Effector memory CD8-positive, alpha-beta T cell (primary cell): ENCODE measurements at regions not wholly inside any gene's neighbourhood (a gene's known extent, or its start where the extent isn't known, plus 50 kb on each side); places are given as distances from the start of the nearest gene placed in this dataset.

Source experiments
- ATAC-seq: fragments of 150-1000 bp; cut with Tn5 transposase; replicated peaks from 2 replicates; pipeline ENCODE4 v1.10.0; 2021; ENCODE audit warnings: mild to moderate bottlenecking, moderate library complexity
- DNase-seq, 3 experiments: peaks; one replicate each; pipeline ENCODE4 v3.0.0; 2021
- H3K27ac Mint-ChIP-seq, 2 donors: one replicate each; pipeline ENCODE4 v1.8.0; 2022; ENCODE audit warnings: mild to moderate bottlenecking in 2 of 2, mixed read lengths in 2 of 2, moderate library complexity in 2 of 2
- H3K27me3 Mint-ChIP-seq, 2 donors: one replicate each; pipeline ENCODE4 v1.8.0; 2022; ENCODE audit warnings: mixed read lengths in 2 of 2
- H3K36me3 Mint-ChIP-seq: one replicate; pipeline ENCODE4 v1.8.0; 2022; ENCODE audit warnings: mild to moderate bottlenecking, moderate library complexity, mixed read lengths; ENCODE audit not compliant: insufficient read depth
- H3K4me1 Mint-ChIP-seq, 2 donors: one replicate each; pipeline ENCODE4 v1.8.0; 2022; ENCODE audit warnings: low read depth in 2 of 2, mixed read lengths in 2 of 2
- H3K4me3 Mint-ChIP-seq, 2 donors: one replicate each; pipeline ENCODE4 v1.8.0; 2022; ENCODE audit warnings: mild to moderate bottlenecking in 2 of 2, mixed read lengths in 2 of 2, moderate library complexity in 2 of 2
- H3K9me3 Mint-ChIP-seq, 2 donors: one replicate each; pipeline ENCODE4 v1.8.0; 2022; ENCODE audit warnings: mixed read lengths in 2 of 2

DNA sequence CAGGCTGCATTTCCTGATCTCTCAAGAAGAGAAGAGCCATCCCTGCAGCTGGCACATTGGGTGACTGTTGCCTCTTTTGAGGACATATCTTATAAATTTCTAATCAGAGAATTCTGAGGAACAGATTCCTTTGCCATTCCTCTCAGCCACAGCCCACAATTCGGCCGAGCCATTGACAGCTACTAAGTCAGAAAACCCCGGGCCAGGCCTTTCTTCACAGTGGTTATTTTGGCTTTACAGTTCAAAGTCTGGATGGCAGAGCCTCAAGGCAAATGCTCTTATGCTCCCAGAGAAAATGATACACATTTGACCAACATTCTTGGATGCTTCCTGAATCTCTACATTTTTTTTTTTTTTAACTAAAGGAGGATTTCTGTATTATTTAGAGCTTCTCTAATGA lies 138.4 kb upstream of the FRMD6 start:
- Mint-ChIP-seq H3K36me3 (no peaks in the 10 kb centered on the region), H3K4me3 (no peak overlapping the region), H3K27me3 (peaks cover 45 to 59% of the 10 kb centered on the region in 2 donors), H3K9me3 (no peaks in the 10 kb centered on the region), H3K4me1 (no peaks in the 10 kb centered on the region), H3K27ac (no peak overlapping the region)
- DNase-seq: no peak
- ATAC-seq: no peak

DNA sequence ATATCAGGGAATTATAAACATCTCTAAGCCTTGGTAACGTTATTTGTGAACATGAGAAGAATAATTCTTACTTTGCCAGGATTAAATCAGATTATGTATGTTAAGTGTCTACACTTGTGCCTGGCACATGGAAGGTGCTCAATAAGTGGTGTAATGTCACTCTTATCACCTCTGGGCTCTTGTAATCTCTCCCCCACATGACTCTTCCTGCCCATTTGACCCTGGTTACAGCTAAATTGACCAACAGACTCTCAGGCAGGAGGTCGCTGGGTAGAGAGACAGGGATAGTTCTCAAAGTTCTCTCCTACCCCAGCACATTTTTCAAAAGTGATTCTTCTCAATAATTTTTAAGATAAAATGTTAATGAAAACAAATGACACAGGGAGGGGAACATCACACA lies 137.8 kb upstream of the FRMD6 start:
- H3K36me3 Mint-ChIP-seq: no peaks in the 10 kb centered on the region
- ATAC-seq (no peak), DNase-seq (no peak)
- no peak overlapping the region for H3K27ac Mint-ChIP-seq
- H3K27me3 Mint-ChIP-seq: peaks cover 41 to 54% of the 10 kb centered on the region in 2 donors
- no peak overlapping the region for H3K4me3 Mint-ChIP-seq
- H3K9me3 Mint-ChIP-seq: no peaks in the 10 kb centered on the region
- H3K4me1 Mint-ChIP-seq: no peaks in the 10 kb centered on the region

DNA sequence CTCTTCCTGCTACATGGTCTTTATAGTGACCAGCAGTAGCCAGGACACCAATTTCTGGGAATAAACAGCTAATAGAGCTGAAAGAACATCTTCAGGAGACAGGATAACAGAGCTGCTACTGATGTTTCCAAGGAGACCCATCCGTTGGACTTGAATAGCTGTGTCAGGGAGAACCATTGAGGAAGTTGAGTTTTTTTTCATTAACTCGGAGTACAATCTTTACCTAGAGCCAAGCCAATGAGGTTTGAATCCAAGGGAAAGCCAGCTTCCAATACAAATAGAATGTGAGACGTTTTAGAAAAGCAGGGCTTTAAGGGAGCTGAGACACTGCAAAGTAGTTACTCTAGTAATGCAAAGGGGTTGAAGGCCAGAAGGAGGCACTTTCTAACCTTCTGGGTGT lies 136.1 kb upstream of the FRMD6 start:
- DNase-seq: no peak
- no peaks in the 10 kb centered on the region for H3K36me3 Mint-ChIP-seq
- H3K9me3 Mint-ChIP-seq: no peaks in the 10 kb centered on the region
- H3K4me3 Mint-ChIP-seq: no peak overlapping the region
- H3K27ac Mint-ChIP-seq: no peak overlapping the region
- ATAC-seq: no peak
- H3K27me3 Mint-ChIP-seq: peaks cover 41 to 54% of the 10 kb centered on the region in 2 donors
- H3K4me1 Mint-ChIP-seq: no peaks in the 10 kb centered on the region

DNA sequence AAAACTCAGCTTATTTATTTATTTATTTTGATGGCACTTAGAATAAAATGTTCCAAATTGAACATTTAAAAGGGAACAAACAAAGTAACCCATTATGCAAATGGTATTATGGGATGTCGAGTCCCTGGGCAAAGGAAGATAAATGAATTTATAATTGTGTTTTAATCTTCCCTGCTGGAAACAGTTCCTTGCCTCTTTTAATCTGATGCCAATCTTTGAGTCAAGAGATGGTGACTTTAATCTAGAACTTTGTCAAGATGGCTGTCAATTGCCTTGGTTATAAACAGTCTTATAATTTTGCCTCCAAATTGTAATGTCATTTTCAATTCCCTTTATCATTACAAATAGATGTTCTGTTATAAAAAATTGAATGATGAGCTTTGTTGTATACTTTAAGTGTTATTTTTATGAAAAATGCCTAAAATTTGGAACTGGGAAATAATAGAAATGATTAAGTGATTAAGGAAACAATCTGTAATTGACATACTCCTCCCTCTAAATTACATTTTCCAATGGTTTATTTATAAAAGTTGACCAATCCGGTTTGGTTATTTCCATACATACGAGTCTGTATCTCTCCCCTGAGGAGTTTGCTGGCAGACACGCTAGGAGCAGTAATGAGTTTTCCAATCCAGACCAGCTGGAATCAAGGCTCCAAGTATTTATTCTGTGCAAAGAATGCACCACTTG lies 134.9 kb upstream of the FRMD6 start:
- H3K4me3 Mint-ChIP-seq: no peak overlapping the region
- no peaks in the 10 kb centered on the region for H3K36me3 Mint-ChIP-seq
- H3K27me3 Mint-ChIP-seq: peaks cover 43 to 49% of the 10 kb centered on the region in 2 donors
- no peaks in the 10 kb centered on the region for H3K4me1 Mint-ChIP-seq
- DNase-seq: no peak
- no peak overlapping the region for H3K27ac Mint-ChIP-seq
- H3K9me3 Mint-ChIP-seq: no peaks in the 10 kb centered on the region
- ATAC-seq: no peak

DNA sequence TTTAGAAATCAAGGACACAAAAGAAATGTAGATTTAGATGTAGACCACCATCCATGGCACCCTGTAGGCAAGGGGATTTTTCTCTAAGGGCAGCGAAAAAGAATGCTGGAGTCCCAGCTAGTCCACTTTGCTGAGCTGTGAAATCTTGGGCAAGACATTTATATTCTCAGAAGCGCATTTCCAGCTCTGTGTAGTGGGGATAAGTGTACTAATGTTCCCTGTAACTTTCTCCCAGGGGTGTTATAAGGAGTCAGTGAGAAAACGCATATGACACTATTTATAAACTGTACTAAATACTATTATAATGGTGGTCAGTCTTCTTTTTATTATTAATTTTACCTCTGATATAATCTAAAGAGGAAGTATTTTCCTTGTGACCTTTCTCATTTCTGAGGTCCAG lies 133.4 kb upstream of the FRMD6 start:
- Mint-ChIP-seq H3K9me3 (no peaks in the 10 kb centered on the region), H3K4me1 (no peaks in the 10 kb centered on the region), H3K4me3 (no peak overlapping the region), H3K36me3 (no peaks in the 10 kb centered on the region), H3K27me3 (peaks cover 37 to 38% of the 10 kb centered on the region in 2 donors), H3K27ac (no peak overlapping the region)
- ATAC-seq (no peak), DNase-seq (no peak)

DNA sequence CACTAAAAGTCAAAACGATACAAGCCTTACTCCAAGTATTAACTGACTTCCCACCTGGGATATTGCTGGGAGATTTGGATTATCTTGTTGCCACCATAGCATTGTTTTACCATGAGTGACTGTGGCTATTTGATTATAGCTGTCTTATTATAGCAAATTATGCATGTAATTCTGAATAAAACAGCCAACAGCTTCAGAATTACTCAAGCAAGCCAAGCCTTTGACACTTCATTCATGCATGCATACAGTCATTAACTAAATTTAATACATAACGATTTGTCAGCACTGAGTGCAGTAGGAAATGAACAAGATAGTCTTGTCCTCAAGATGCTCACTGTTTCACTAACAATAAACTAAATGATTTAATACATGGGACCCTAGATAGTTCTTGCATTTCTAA lies 133.0 kb upstream of the FRMD6 start:
- H3K4me3 Mint-ChIP-seq: no peak overlapping the region
- no peaks in the 10 kb centered on the region for H3K9me3 Mint-ChIP-seq
- ATAC-seq (no peak), DNase-seq (no peak)
- H3K4me1 Mint-ChIP-seq: no peaks in the 10 kb centered on the region
- no peak overlapping the region for H3K27ac Mint-ChIP-seq
- no peaks in the 10 kb centered on the region for H3K36me3 Mint-ChIP-seq
- peaks cover 33 to 34% of the 10 kb centered on the region in 2 donors for H3K27me3 Mint-ChIP-seq

DNA sequence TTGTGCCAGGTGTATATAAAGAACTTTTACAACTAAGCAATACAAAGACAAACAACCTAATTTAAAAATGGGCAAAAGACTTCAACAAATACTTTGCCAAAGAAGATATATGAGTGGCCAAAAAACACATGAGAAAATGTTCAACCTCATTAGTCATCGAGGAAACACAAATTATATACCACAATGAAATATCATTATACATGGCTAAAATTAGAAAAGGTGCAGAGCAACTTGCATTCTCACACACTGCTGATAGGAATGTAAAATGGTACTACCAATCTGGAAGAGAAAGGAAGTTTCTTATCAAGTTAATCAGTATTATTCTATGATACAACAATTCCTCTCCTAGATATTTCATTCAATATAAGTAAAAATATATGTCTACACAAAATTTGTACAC lies 131.6 kb upstream of the FRMD6 start:
- DNase-seq (no peak), ATAC-seq (no peak)
- Mint-ChIP-seq H3K9me3 (no peaks in the 10 kb centered on the region), H3K27ac (no peak overlapping the region), H3K4me1 (no peaks in the 10 kb centered on the region), H3K27me3 (peaks cover 25 to 35% of the 10 kb centered on the region in 2 donors), H3K36me3 (no peaks in the 10 kb centered on the region), H3K4me3 (no peak overlapping the region)

DNA sequence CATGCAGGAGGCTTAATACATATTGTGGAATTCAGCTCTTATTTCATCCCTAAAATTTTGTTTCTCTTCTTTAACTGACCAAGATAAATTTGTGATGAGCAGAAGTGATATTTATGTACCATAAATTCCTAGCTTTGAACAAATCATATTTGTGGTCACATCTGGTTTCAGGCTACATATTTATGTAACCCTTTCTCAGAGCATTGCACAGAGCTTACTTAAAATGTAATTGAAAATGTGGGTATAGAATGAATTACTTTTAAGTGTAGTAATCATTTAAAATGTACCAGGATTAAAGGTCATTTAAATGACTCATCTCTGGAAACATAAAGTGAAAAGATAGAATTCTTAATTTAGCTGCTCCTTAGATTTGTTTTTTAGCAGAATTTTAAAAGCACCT lies 129.9 kb upstream of the FRMD6 start:
- DNase-seq (no peak), ATAC-seq (no peak)
- Mint-ChIP-seq H3K4me1 (no peaks in the 10 kb centered on the region), H3K27ac (no peak overlapping the region), H3K9me3 (no peaks in the 10 kb centered on the region), H3K36me3 (no peaks in the 10 kb centered on the region), H3K27me3 (peaks cover 24 to 29% of the 10 kb centered on the region in 2 donors), H3K4me3 (no peak overlapping the region)

DNA sequence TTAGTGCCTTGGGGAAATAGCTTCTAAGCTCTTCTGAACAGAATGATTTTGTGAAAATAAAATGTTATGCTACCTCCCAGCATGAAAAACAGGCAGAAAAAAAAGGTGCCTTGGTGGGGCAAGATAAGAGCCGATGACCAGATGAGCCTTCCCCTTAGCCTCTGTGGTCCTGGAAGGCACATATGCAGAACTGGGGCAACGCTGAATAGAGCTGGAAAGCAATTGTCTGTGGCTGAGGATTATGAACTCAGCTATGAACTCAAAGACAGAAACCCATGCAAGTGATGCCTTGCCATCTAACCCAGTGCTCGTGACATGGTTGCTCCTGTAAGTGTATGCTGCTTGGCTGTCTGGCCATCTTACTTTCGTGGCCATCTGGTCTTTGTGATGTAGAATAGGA lies 128.5 kb upstream of the FRMD6 start:
- no peak for DNase-seq

DNA sequence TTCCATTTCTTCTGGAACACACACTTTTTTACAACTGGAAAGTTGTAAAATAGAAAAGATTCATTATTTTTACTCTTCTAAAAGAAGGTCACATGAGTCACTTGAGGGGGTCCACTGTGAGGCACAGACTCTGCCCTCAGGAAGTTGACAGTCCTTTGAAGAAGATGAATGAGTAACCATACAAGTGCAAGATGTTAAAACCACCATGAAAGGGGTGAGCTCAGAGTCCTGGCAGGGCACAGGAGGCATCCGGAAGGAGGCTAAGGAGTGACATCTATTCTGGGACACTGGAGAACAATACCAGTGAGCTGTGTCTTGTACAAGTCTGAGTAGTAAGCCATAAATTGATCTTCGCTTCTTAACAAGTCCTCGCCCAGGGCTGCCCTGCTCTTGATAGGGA lies 126.0 kb upstream of the FRMD6 start:
- H3K27me3 Mint-ChIP-seq: peaks cover 38 to 45% of the 10 kb centered on the region in 2 donors
- no peaks in the 10 kb centered on the region for H3K36me3 Mint-ChIP-seq
- DNase-seq (no peak), ATAC-seq (no peak)
- no peaks in the 10 kb centered on the region for H3K9me3 Mint-ChIP-seq
- H3K4me3 Mint-ChIP-seq: no peak overlapping the region
- no peaks in the 10 kb centered on the region for H3K4me1 Mint-ChIP-seq
- no peak overlapping the region for H3K27ac Mint-ChIP-seq

More for the DNA sequence above, 128.5 kb upstream of the FRMD6 start:
- H3K27ac Mint-ChIP-seq: no peak overlapping the region
- peaks cover 27 to 35% of the 10 kb centered on the region in 2 donors for H3K27me3 Mint-ChIP-seq
- H3K4me3 Mint-ChIP-seq: no peak overlapping the region
- ATAC-seq: no peak
- no peaks in the 10 kb centered on the region for H3K4me1 Mint-ChIP-seq
- no peaks in the 10 kb centered on the region for H3K9me3 Mint-ChIP-seq
- H3K36me3 Mint-ChIP-seq: no peaks in the 10 kb centered on the region

DNA sequence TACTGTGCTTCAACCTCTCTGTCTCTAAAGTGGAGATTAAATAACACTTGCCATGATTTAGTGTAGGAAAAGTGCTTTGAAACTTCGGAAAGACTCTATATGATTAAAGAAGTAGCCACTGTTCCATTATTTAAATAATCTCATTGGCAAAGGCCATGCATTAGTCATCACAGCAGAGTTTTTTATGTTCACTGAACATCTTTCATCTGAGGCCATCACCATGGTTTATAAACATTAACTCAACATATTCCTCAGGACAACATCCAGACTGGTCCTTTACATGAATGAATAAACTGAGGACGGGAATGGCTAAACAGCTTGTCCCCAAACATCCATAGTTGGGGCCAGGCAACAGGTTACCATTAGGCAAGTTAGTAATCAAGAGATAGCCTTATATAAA lies 124.6 kb upstream of the FRMD6 start:
- H3K27me3 Mint-ChIP-seq: peaks cover 37 to 38% of the 10 kb centered on the region in 2 donors
- H3K36me3 Mint-ChIP-seq: no peaks in the 10 kb centered on the region
- no peaks in the 10 kb centered on the region for H3K9me3 Mint-ChIP-seq
- H3K27ac Mint-ChIP-seq: no peak overlapping the region
- H3K4me3 Mint-ChIP-seq: no peak overlapping the region
- no peaks in the 10 kb centered on the region for H3K4me1 Mint-ChIP-seq
- ATAC-seq (no peak), DNase-seq (no peak)

DNA sequence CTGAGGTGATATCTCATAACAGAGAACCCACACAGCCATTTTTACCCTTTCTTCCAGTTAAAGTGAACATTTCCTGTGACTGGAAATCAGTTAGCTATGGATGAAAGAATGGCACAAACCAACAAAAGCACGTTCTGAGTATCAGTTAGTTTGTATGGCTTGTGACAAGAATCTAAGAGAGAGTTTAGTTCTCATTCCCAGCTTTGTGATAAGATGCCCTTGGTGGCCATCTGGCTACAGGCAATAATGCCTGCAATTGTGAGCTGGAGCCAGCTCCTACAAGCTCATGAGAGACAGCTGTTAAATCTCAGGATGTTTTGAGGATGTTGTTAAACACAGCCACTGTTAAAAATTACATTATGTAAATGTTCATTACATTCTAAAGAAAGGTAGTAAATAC lies 122.0 kb upstream of the FRMD6 start:
- H3K9me3 Mint-ChIP-seq: no peaks in the 10 kb centered on the region
- DNase-seq (no peak), ATAC-seq (no peak)
- peaks cover 31 to 38% of the 10 kb centered on the region in 2 donors for H3K27me3 Mint-ChIP-seq
- no peaks in the 10 kb centered on the region for H3K36me3 Mint-ChIP-seq
- no peak overlapping the region for H3K4me3 Mint-ChIP-seq
- peaks cover 0 to 2% of the 10 kb centered on the region in 2 donors for H3K4me1 Mint-ChIP-seq
- no peak overlapping the region for H3K27ac Mint-ChIP-seq

DNA sequence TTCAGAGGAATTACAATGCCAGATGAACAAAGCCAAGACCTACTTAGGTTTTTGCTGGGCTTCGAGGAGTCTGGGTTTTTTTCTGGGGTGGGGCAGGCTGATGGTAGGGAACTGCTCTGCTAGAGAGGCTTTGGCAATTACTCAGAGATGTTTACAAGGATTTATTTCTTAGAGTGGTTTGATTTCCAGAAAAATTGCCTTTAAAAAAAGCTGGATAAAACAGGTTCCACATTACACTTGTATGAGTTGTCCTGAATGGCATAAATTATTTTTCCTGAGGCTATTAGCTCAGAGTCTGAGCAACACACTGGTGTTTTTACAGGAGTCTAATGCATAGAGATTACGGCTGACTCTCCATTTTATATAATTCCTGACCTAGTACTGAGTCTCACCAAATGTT lies 118.5 kb upstream of the FRMD6 start:
- ATAC-seq (no peak), DNase-seq (no peak)
- H3K27me3 Mint-ChIP-seq: peaks cover 12% of the 10 kb centered on the region in 2 donors
- H3K9me3 Mint-ChIP-seq: no peaks in the 10 kb centered on the region
- H3K36me3 Mint-ChIP-seq: no peaks in the 10 kb centered on the region
- peaks cover 0 to 2% of the 10 kb centered on the region in 2 donors for H3K4me1 Mint-ChIP-seq
- H3K4me3 Mint-ChIP-seq: no peak overlapping the region
- H3K27ac Mint-ChIP-seq: no peak overlapping the region

DNA sequence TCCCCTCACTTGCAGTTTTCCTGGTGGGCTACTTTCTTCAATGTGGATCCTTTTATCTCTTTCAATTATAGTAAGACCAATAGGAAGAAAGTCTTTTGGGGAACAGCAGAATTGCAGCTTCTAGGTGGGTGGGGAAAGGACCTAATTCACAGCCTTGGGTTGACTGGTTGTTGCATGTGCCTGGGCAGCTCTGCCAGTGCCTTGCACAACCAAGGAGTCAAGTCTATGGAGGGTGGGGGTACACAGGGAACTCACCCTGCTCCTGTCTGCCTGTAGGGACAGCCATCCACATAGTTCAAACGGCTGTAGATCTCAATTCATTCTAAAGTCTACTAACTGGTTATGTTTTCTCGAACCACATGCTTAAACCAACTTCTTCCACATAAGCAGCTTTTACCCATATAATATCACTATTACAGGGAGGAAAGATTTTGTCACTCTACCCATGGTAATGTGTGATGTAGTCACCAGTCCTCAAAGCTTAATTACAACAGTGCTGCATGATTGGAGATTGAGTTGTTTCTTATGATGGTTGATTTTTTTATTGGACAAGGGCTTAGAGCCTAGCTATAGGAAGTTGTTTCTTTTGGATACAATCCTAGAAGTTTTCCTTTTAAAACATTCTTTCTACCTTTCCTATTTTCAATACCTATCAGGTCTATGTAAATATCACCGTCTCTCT lies 117.7 kb upstream of the FRMD6 start:
- H3K4me1 Mint-ChIP-seq: peaks cover 0 to 2% of the 10 kb centered on the region in 2 donors
- no peak overlapping the region for H3K27ac Mint-ChIP-seq
- H3K27me3 Mint-ChIP-seq: peaks cover 6 to 9% of the 10 kb centered on the region in 2 donors
- H3K4me3 Mint-ChIP-seq: no peak overlapping the region
- H3K9me3 Mint-ChIP-seq: no peaks in the 10 kb centered on the region
- H3K36me3 Mint-ChIP-seq: no peaks in the 10 kb centered on the region
- ATAC-seq: no peak
- no peak for DNase-seq
